ENCODE measurements at regions not wholly inside any gene's neighbourhood (a gene's known extent, or its start where the extent isn't known, plus 50 kb on each side); places are given as distances from the start of the nearest gene placed in this dataset.

- TF ChIP-seq RAD21 (conservative IDR thresholded peaks at IDR 0.05 in 1 of 2, IDR thresholded peaks at IDR 0.05 in 1 of 2) (no peak), JUN (IDR thresholded peaks at IDR 0.05) (no peak), MAFK (IDR thresholded peaks at IDR 0.05; ENCODE audit: partially characterized antibody) (no peak), POLR2AphosphoS2 (conservative IDR thresholded peaks at IDR 0.05; ENCODE audit: low read length) (no peak), REST (IDR thresholded peaks at IDR 0.05) (no peak), NPAS2 (CRISPR knock-in tag; IDR thresholded peaks at IDR 0.05; ENCODE audit: borderline replicate concordance) (no peak), SREBF2 (IDR thresholded peaks at IDR 0.05) (no peak), BHLHE40 (IDR thresholded peaks at IDR 0.05; ENCODE audit: low read depth, low read length) (no peak), EP300 (IDR thresholded peaks at IDR 0.05) (no peak), RARB (CRISPR knock-in tag; IDR thresholded peaks at IDR 0.05) (no peak), CEBPB (IDR thresholded peaks at IDR 0.05) (no peak), SMC3 (IDR thresholded peaks at IDR 0.05) (no peak)
- TF ChIP-seq, protein P1, sequence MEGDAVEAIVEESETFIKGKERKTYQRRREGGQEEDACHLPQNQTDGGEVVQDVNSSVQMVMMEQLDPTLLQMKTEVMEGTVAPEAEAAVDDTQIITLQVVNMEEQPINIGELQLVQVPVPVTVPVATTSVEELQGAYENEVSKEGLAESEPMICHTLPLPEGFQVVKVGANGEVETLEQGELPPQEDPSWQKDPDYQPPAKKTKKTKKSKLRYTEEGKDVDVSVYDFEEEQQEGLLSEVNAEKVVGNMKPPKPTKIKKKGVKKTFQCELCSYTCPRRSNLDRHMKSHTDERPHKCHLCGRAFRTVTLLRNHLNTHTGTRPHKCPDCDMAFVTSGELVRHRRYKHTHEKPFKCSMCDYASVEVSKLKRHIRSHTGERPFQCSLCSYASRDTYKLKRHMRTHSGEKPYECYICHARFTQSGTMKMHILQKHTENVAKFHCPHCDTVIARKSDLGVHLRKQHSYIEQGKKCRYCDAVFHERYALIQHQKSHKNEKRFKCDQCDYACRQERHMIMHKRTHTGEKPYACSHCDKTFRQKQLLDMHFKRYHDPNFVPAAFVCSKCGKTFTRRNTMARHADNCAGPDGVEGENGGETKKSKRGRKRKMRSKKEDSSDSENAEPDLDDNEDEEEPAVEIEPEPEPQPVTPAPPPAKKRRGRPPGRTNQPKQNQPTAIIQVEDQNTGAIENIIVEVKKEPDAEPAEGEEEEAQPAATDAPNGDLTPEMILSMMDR (IDR thresholded peaks at IDR 0.05): no peak
Observed at GRCh38 chrX:27057883-27058282, 405.3 kb downstream of the PPP4R3C start.

Measured in A549 (cell line).